ENCODE measurements at regions not wholly inside any gene's neighbourhood (a gene's known extent, or its start where the extent isn't known, plus 50 kb on each side); places are given as distances from the start of the nearest gene placed in this dataset.

GRCh38 chr13:32897296-32897695 lies 118.9 kb upstream of the KL start:
- Histone ChIP-seq H3K9me2 (ENCODE audit: insufficient read depth) (no peaks in the 10 kb centered on the region), H3K4me2 (no peak overlapping the region), H3K27me3 (ENCODE audit: insufficient read depth, low read depth) (no peaks in the 10 kb centered on the region), H2AFZ (no peak overlapping the region), H3K4me3 (no peak overlapping the region), H4K20me1 (ENCODE audit: insufficient read depth) (no peaks in the 10 kb centered on the region), H3K9me3 (ENCODE audit: insufficient read depth, low read depth) (no peaks in the 10 kb centered on the region; the same call in 1 of the 2 replicates), H3K79me2 (ENCODE audit: low read depth) (no peaks in the 10 kb centered on the region), H3K27ac (no peak overlapping the region), H3F3A (ENCODE audit: insufficient read depth, low read depth) (peaks cover 11% of the 10 kb centered on the region), H3K36me3 (ENCODE audit: low read depth) (no peaks in the 10 kb centered on the region), H3K4me1 (replicated peaks; ENCODE audit: insufficient read depth) (peaks cover 26% of the 10 kb centered on the region)
- intact Hi-C loops (cut with micrococcal nuclease; ENCODE audit: unreplicated experiment) = no loop called here
- ChIA-PET POLR2A (ENCODE audit: unreplicated experiment) (no interaction called here), CTCF (no interaction called here)
- TF ChIP-seq EZH2 (IDR thresholded peaks at IDR 0.05; ENCODE audit: low read depth) (no peak), CTCF (conservative IDR thresholded peaks at IDR 0.05) (no peak)
- no TSS peak for BruUV-seq (replicated peaks)
- no peak for DNase-seq

GRCh38 chr13:32902029-32902780 lies 114.0 kb upstream of the KL start:
- Histone ChIP-seq H3K4me1 (replicated peaks; ENCODE audit: insufficient read depth) (peaks cover 22% of the 10 kb centered on the region), H3K9me2 (ENCODE audit: insufficient read depth) (no peaks in the 10 kb centered on the region), H3K27ac (no peak overlapping the region), H3K27me3 (ENCODE audit: insufficient read depth, low read depth) (no peaks in the 10 kb centered on the region), H3K4me3 (no peak overlapping the region), H3F3A (ENCODE audit: insufficient read depth, low read depth) (no peaks in the 10 kb centered on the region), H3K4me2 (no peak overlapping the region), H3K36me3 (ENCODE audit: low read depth) (no peaks in the 10 kb centered on the region), H3K79me2 (ENCODE audit: low read depth) (no peaks in the 10 kb centered on the region), H4K20me1 (ENCODE audit: insufficient read depth) (no peaks in the 10 kb centered on the region), H2AFZ (no peak overlapping the region), H3K9me3 (ENCODE audit: insufficient read depth, low read depth) (no peaks in the 10 kb centered on the region; the same call in 1 of the 2 replicates)
- POLR2A ChIA-PET (ENCODE audit: unreplicated experiment) = no interaction called here
- CTCF ChIA-PET = no interaction called here
- BruUV-seq (replicated peaks) = no TSS peak
- intact Hi-C loops (cut with micrococcal nuclease; ENCODE audit: unreplicated experiment) = no loop called here
- no peak for TF ChIP-seq EZH2 (IDR thresholded peaks at IDR 0.05; ENCODE audit: low read depth)
- no peak for DNase-seq

- no peak for TF ChIP-seq EZH2 (IDR thresholded peaks at IDR 0.05; ENCODE audit: low read depth)
- TF ChIP-seq CTCF (conservative IDR thresholded peaks at IDR 0.05) = no peak
- Histone ChIP-seq H3K4me1 (replicated peaks; ENCODE audit: insufficient read depth) (peaks cover 22% of the 10 kb centered on the region), H2AFZ (no peak overlapping the region), H4K20me1 (ENCODE audit: insufficient read depth) (no peaks in the 10 kb centered on the region), H3K4me3 (no peak overlapping the region), H3K9me3 (ENCODE audit: insufficient read depth, low read depth) (no peaks in the 10 kb centered on the region; the same call in 1 of the 2 replicates), H3K27me3 (ENCODE audit: insufficient read depth, low read depth) (no peaks in the 10 kb centered on the region), H3K9me2 (ENCODE audit: insufficient read depth) (no peaks in the 10 kb centered on the region), H3K36me3 (ENCODE audit: low read depth) (no peaks in the 10 kb centered on the region), H3F3A (ENCODE audit: insufficient read depth, low read depth) (no peaks in the 10 kb centered on the region), H3K79me2 (ENCODE audit: low read depth) (no peaks in the 10 kb centered on the region), H3K4me2 (no peak overlapping the region), H3K27ac (no peak overlapping the region)
- intact Hi-C loops (cut with micrococcal nuclease; ENCODE audit: unreplicated experiment) = no loop called here
- DNase-seq = no peak
- CTCF ChIA-PET = no interaction called here
- BruUV-seq (replicated peaks) = no TSS peak
- POLR2A ChIA-PET (ENCODE audit: unreplicated experiment) = no interaction called here
These were observed 113.3 kb upstream of the KL start for GRCh38 chr13:32902874-32903273.

GRCh38 chr13:32903720-32904119 lies 112.5 kb upstream of the KL start:
- no peak overlapping the region for H3K27ac ChIP-seq
- CTCF ChIA-PET = no interaction called here

More at GRCh38 chr13:32903720-32904119, 112.5 kb upstream of the KL start:
- H3K79me2 ChIP-seq (ENCODE audit: low read depth) = no peaks in the 10 kb centered on the region
- POLR2A ChIA-PET (ENCODE audit: unreplicated experiment) = no interaction called here
- H3F3A ChIP-seq (ENCODE audit: insufficient read depth, low read depth) = no peaks in the 10 kb centered on the region
- H3K4me3 ChIP-seq = no peak overlapping the region
- H3K4me2 ChIP-seq = no peak overlapping the region
- BruUV-seq (replicated peaks) = no TSS peak
- TF ChIP-seq CTCF (conservative IDR thresholded peaks at IDR 0.05) = no peak
- no peak for TF ChIP-seq EZH2 (IDR thresholded peaks at IDR 0.05; ENCODE audit: low read depth)
- no peaks in the 10 kb centered on the region for H3K36me3 ChIP-seq (ENCODE audit: low read depth)
- peaks cover 22% of the 10 kb centered on the region for H3K4me1 ChIP-seq (replicated peaks; ENCODE audit: insufficient read depth)
- DNase-seq = no peak
- no peaks in the 10 kb centered on the region for H3K9me2 ChIP-seq (ENCODE audit: insufficient read depth)
- H4K20me1 ChIP-seq (ENCODE audit: insufficient read depth) = no peaks in the 10 kb centered on the region
- no peaks in the 10 kb centered on the region; the same call in 1 of the 2 replicates for H3K9me3 ChIP-seq (ENCODE audit: insufficient read depth, low read depth)
- H2AFZ ChIP-seq = no peak overlapping the region
- intact Hi-C loops (cut with micrococcal nuclease; ENCODE audit: unreplicated experiment) = no loop called here
- no peaks in the 10 kb centered on the region for H3K27me3 ChIP-seq (ENCODE audit: insufficient read depth, low read depth)
